Transverse colon (tissue), 4 donors: ENCODE measurements at regions not wholly inside any gene's neighbourhood (a gene's known extent, or its start where the extent isn't known, plus 50 kb on each side); places are given as distances from the start of the nearest gene placed in this dataset.

Source experiments
- EP300 ChIP-seq: sonication (generic); formaldehyde crosslinking; IDR thresholded peaks from one replicate; pipeline ENCODE4 v1.6.1; 2017; ENCODE audit warnings: antibody characterized with exemption, low read depth
- POLR2A ChIP-seq: fragments of 450-650 bp; IDR thresholded peaks from one replicate; pipeline ENCODE4 v1.6.1; 2016; ENCODE audit warnings: antibody characterized with exemption, mild to moderate bottlenecking, moderate library complexity
- POLR2AphosphoS5 ChIP-seq, 3 donors: sonication (generic); formaldehyde crosslinking; IDR thresholded peaks; one replicate each; pipeline ENCODE4 v1.6.1; 2016; ENCODE audit warnings: antibody characterized with exemption in 3 of 3
- TF ChIP-seq, protein P1 (sequence below), 5 experiments: fragments of 200-600 bp in 3 of 5; fragments of 450-650 bp in 2 of 5; sonication (generic) in 3 of 5; IDR thresholded peaks; 1 replicate in 2 of 5; 2 replicates in 3 of 5; pipeline ENCODE4 v1.5.1; 2016 to 2017; ENCODE audit warnings: antibody characterized with exemption in 5 of 5, inconsistent platforms in 3 of 5, mild to moderate bottlenecking in 2 of 5, moderate library complexity in 1 of 5

- TF ChIP-seq, protein P1, sequence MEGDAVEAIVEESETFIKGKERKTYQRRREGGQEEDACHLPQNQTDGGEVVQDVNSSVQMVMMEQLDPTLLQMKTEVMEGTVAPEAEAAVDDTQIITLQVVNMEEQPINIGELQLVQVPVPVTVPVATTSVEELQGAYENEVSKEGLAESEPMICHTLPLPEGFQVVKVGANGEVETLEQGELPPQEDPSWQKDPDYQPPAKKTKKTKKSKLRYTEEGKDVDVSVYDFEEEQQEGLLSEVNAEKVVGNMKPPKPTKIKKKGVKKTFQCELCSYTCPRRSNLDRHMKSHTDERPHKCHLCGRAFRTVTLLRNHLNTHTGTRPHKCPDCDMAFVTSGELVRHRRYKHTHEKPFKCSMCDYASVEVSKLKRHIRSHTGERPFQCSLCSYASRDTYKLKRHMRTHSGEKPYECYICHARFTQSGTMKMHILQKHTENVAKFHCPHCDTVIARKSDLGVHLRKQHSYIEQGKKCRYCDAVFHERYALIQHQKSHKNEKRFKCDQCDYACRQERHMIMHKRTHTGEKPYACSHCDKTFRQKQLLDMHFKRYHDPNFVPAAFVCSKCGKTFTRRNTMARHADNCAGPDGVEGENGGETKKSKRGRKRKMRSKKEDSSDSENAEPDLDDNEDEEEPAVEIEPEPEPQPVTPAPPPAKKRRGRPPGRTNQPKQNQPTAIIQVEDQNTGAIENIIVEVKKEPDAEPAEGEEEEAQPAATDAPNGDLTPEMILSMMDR (IDR thresholded peaks at IDR 0.05), result no peak
- TF ChIP-seq POLR2A, result no peak
- TF ChIP-seq POLR2AphosphoS5 (IDR thresholded peaks at IDR 0.05), result no peak
- TF ChIP-seq EP300, result no peak
Measured at GRCh38 chr18:28974504-28974903, 797.6 kb upstream of the CDH2 start.
